WI38 (cell line): ENCODE measurements at regions not wholly inside any gene's neighbourhood (a gene's known extent, or its start where the extent isn't known, plus 50 kb on each side); places are given as distances from the start of the nearest gene placed in this dataset.

Experiments
- H3K4me3 ChIP-seq: 2 replicates; pipeline ENCODE4 v1.5.1; 2011; ENCODE audit warnings: low read depth, mild to moderate bottlenecking, control low read depth, low read length
- TF ChIP-seq, protein P1 (sequence below): IDR thresholded peaks from 2 replicates; pipeline ENCODE4 v1.5.1; 2012; ENCODE audit warnings: low read depth, mild to moderate bottlenecking, control low read depth, low read length

DNA sequence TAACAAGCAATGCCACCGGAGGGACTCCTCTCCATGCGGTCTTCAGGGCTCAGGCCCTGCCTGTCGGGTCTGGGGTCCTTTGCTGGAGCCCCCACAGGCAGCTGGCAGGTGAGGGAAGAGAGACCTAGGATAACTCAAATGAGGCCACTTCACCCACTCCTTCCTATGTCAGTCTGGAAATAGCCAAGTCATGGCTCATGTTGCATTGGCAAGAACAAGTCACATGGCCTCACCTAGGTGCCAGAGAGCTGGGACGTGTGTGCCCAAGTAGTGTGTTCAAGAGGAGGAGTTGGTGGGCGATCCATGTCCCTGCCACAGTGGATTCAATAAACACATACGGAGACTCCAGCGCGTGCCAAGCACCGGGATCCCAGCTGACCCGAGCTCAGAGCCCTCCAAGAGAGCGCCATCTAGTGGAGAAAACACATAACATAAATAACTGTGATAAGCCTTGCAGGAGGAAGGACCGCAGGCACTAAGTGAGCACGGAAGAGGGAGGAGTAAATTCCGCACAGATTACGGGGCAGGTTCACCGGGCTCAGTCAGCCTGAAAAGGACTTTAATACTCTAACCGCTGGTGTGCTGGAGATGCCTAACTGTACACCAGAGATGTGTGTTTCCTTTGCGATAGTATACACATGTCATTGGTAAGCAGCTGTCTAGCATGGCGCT, 580.8 kb downstream of the CCDC171 start:
- TF ChIP-seq, protein P1, sequence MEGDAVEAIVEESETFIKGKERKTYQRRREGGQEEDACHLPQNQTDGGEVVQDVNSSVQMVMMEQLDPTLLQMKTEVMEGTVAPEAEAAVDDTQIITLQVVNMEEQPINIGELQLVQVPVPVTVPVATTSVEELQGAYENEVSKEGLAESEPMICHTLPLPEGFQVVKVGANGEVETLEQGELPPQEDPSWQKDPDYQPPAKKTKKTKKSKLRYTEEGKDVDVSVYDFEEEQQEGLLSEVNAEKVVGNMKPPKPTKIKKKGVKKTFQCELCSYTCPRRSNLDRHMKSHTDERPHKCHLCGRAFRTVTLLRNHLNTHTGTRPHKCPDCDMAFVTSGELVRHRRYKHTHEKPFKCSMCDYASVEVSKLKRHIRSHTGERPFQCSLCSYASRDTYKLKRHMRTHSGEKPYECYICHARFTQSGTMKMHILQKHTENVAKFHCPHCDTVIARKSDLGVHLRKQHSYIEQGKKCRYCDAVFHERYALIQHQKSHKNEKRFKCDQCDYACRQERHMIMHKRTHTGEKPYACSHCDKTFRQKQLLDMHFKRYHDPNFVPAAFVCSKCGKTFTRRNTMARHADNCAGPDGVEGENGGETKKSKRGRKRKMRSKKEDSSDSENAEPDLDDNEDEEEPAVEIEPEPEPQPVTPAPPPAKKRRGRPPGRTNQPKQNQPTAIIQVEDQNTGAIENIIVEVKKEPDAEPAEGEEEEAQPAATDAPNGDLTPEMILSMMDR: peak; percentile 53
- H3K4me3 ChIP-seq: no peak overlapping the region

DNA sequence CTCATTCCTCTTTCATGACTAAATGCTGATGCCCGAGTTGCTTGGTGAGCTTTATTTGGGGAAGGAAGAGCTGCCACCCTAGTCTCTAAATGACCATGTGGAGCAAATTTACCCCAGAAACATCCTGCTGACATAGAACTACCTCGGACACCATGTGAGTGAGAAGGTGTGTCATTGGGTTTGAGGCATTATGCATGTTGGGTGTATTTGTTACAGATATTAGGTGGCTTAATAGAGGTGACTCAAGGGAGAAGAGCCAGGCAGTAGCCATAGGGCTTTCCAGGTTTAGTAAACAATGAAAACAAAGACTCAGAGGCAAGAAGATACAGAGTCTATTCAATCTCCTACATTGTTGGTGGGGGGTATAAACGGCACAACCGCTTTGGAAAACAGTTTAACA, 581.5 kb downstream of the CCDC171 start:
- TF ChIP-seq, protein P1: no peak
- no peak overlapping the region for H3K4me3 ChIP-seq

DNA sequence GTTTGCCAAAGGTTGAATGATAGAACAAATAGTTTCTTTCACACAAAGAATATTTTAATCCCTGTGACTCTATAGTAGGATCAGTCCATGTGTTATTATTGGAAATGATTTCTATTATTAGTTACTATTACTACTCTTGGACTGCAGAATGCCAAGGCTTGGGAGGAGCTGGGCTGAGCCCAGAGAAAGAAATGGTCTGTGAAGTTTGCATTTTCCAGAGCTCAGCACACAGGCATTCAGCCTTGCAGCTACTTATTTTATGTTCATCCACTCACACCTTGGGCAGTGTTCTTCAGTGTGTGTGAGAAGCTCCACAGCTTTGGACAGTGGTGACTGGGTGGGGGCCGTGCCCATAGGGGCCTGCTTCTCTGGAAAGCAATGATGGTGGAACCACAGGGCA, 583.1 kb downstream of the CCDC171 start:
- TF ChIP-seq, protein P1: no peak
- H3K4me3 ChIP-seq: no peak overlapping the region

DNA sequence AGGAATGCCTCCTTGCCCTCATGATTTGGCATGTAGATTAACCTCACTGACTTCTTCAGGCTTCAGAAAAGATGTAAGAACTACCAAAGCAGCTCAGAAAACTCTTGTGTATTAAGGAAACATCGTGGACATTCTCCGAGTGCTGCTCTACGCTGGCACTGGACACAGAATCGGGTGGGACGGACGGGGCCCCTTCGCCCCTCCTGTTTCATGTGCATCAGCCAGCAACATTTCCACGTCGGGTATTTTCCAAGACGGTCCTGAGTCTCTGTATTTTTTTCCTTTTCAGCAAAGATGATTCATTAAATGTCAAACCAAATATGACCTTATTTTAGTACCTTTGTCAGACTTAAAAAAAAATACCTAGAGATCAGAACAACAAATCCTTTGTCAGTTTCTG, 583.6 kb downstream of the CCDC171 start:
- TF ChIP-seq, protein P1: no peak

DNA sequence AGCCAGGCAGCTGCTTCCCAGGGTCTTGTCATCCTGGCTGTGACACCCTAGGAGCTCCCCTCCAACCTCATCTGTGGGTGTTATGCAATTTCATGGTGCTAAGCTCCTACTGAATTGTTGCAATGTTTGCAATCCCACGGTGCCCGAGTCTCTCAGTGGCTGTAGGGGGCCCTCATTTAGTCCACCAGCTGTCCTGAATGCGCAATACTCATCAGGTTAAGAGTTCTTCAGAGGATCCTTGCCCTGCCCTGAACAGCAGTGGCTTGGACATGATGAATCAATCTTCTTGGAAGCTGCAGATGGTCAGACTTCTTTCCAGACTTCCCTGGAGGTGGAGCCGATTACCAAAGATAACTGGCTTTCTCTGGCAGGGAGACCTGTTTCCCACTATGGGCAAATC, 584.1 kb downstream of the CCDC171 start:
- TF ChIP-seq, protein P1: no peak
- H3K4me3 ChIP-seq: no peak overlapping the region

More for the DNA sequence above, 583.6 kb downstream of the CCDC171 start:
- no peak overlapping the region for H3K4me3 ChIP-seq

DNA sequence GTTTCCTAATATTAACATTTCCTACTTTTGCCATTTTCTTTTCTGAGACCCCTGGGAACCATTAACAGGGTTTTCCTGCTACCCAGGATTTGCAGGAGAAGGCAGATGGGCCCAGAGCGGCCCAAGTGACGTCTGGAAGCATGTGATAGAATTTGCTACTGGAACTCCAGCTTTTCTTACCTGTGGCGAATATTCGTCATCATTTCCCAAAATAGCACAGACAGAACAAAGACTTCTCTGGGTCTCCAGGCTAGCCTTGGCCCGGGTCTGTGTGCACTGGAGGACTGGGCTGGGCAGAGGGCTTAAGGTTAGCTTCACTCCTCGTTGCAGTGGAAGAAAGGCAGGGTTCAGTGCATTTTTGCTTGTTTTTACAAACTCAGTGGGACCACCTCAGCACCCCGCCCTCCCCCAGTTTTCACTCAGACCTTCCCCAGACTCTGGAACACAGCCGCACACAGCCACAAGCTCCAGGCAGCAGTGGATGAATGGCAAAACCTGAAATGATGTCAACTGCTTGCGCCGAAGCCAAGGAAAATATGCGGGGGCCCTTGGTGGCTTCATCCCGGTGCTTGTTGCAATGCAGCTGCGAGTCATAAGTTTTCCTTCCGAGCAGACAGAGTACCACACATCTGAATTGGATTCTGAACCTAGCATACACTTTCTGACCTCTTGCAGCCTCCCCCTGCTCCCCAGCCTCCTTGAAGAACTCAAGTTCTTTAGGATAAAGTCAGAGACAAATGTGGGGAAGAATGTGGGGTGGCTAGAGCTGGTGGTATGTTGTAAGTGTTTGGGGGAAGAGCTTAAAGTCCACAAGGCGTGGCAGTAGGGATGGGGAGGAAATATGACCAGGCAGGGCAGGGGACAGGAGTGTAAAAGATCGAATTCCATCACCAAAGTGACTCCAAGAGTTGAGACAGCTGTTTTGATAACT, 586.0 kb downstream of the CCDC171 start:
- TF ChIP-seq, protein P1: no peak
- H3K4me3 ChIP-seq: no peak overlapping the region

DNA sequence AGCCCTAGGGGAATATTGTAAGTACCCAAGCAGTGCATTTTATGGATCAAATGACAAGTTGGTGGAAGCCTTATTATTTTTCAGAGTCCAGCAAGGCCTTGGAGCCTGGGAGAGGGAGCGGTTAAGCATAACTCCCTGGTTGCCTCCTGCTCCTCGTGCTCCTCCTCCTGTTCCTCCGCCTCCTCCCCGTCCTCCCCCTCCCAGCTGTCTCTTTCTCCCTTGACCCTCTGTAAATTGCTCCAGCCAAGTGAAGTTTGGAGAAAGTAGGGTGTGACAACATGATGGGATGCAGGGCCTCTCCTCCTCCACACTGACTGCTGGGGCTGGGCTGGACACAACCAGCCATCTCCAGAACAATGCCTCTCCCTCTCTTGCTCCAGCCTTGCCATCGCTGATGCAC, 586.9 kb downstream of the CCDC171 start:
- TF ChIP-seq, protein P1: no peak
- no peak overlapping the region for H3K4me3 ChIP-seq
